Activated CD4-positive, alpha-beta T cell treated with anti-CD3 and anti-CD28 coated beads for 36 hours (primary cell): ENCODE measurements at regions not wholly inside any gene's neighbourhood (a gene's known extent, or its start where the extent isn't known, plus 50 kb on each side); places are given as distances from the start of the nearest gene placed in this dataset.
"Not testable (repeated sequence)": the region's sequence is repeated elsewhere in the genome, so short reads cannot be mapped to it uniquely, and the experiment has no call there.

Experiments
- ATAC-seq: fragments of 200-7000 bp; cut with Tn5 transposase; one replicate; pipeline ENCODE4 v1.10.0; 2021; ENCODE audit warnings: mild to moderate bottlenecking, moderate library complexity
- CTCF ChIA-PET: fragments of 350-600 bp; sonication (Branson Sonifier 250); formaldehyde crosslinking; loops from one replicate; lab custom pipeline; 2021; ENCODE audit warnings: antibody characterized with exemption; lab: Charles Lee
- POLR2A ChIA-PET: fragments of 350-600 bp; sonication (Branson Sonifier 250); formaldehyde crosslinking; loops from one replicate; lab custom pipeline; 2021; ENCODE audit warnings: antibody characterized with exemption, inconsistent platforms; lab: Charles Lee
- DNase-seq: peaks from one replicate; pipeline ENCODE4 v3.0.0-alpha.2; 2020
- H3K27ac Mint-ChIP-seq: one replicate; pipeline ENCODE4 v1.8.0; 2021; ENCODE audit warnings: mixed read lengths
- H3K27me3 Mint-ChIP-seq: one replicate; pipeline ENCODE4 v1.8.0; 2021; ENCODE audit warnings: mixed read lengths
- H3K36me3 Mint-ChIP-seq: one replicate; pipeline ENCODE4 v1.8.0; 2021; ENCODE audit warnings: low read depth, mixed read lengths
- H3K4me1 Mint-ChIP-seq: one replicate; pipeline ENCODE4 v1.8.0; 2021; ENCODE audit warnings: mixed read lengths
- H3K4me3 Mint-ChIP-seq: one replicate; pipeline ENCODE4 v1.8.0; 2021; ENCODE audit warnings: mild to moderate bottlenecking, moderate library complexity, mixed read lengths
- H3K9me3 Mint-ChIP-seq: one replicate; pipeline ENCODE4 v1.8.0; 2021; ENCODE audit warnings: low read depth, mixed read lengths
- intact Hi-C, 2 experiments: fragments of 100-400 bp; cut with DNase I in 1 of 2; cut with micrococcal nuclease in 1 of 2; formaldehyde crosslinking; loops; one replicate each; pipeline versions ENCODE4 v1.14.2 to v1.15.1; 2022 to 2024; cut with DNase I, micrococcal nuclease

DNA sequence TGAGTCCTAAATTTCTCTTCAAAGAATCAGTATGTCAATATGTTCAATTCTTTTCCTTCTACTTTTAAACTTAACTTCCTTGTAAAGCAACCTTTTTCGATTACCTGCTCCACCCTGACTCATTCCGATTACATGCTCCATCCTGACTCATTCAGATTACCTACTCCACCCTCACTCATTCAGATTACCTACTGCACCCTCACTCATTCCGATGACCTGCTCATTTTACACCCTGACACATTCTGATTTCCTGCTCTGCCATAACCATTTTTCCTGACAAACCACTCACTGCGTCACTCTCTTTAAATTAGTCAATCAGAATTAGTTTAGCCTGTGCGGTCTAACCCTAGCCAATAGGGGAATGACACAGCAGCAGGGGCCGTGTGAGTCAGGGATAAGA lies 83.9 kb upstream of the SHISA3 start:
- intact Hi-C loops, H3K4me3 Mint-ChIP-seq, H3K36me3 Mint-ChIP-seq, CTCF ChIA-PET, H3K27ac Mint-ChIP-seq, H3K9me3 Mint-ChIP-seq, DNase-seq, ATAC-seq, POLR2A ChIA-PET, H3K4me1 Mint-ChIP-seq: not testable (repeated sequence)
- H3K27me3 Mint-ChIP-seq: peaks cover 14% of the 10 kb centered on the region

DNA sequence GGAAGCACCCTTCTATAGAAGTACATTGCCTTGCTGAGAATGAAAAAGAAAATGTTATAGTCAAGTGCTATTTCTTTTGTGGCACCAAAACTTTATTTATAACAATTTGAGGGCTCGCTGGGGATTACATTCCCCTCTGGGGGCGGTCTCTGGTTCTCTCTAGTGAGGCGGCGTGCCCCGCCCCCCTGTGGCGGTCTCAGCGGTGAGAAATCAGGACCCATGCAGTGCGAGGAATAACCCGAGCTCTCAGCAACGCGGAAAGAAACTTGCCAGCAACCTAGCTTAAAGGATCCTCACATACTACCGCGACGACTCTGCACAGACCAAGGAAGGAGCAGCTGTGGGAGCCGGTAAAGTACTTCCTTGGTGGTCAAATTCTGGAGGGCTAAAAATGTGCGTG lies 83.4 kb upstream of the SHISA3 start:
- no peaks in the 10 kb centered on the region for H3K36me3 Mint-ChIP-seq
- intact Hi-C loops: no loop called here
- ATAC-seq (no peak), DNase-seq (no peak)
- peaks cover 2% of the 10 kb centered on the region for H3K9me3 Mint-ChIP-seq
- H3K4me1 Mint-ChIP-seq: no peaks in the 10 kb centered on the region
- no peak overlapping the region for H3K4me3 Mint-ChIP-seq
- peaks cover 13% of the 10 kb centered on the region for H3K27me3 Mint-ChIP-seq
- no peak overlapping the region for H3K27ac Mint-ChIP-seq
- ChIA-PET POLR2A (no interaction called here), CTCF (no interaction called here)

DNA sequence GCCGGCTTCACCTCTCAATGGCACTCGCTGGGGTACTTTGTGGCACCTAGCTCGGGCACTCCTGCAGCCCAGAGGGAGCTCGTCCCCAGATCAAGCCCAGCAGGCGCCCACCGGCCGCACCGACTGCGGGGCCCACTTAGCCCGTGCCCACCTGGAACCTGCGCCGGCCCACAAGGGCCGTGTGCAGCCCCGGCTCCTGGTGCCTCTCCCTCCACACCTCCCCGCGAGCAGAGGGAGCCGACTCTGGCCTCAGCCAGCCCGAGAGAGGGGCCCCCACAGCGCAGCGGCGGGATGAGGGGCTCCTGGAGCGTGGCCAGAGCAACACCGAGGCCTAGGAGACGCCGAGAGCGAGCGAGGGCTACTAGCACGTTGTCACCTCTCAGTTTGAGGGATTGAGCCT lies 82.1 kb upstream of the SHISA3 start:
- ATAC-seq (no peak), DNase-seq (no peak)
- Mint-ChIP-seq H3K4me3 (no peak overlapping the region), H3K27me3 (peaks cover 13% of the 10 kb centered on the region), H3K4me1 (no peaks in the 10 kb centered on the region), H3K9me3 (peaks cover 2% of the 10 kb centered on the region), H3K36me3 (no peaks in the 10 kb centered on the region), H3K27ac (no peak overlapping the region)
- intact Hi-C loops: no loop called here
- POLR2A ChIA-PET: no interaction called here
- CTCF ChIA-PET: no interaction called here

DNA sequence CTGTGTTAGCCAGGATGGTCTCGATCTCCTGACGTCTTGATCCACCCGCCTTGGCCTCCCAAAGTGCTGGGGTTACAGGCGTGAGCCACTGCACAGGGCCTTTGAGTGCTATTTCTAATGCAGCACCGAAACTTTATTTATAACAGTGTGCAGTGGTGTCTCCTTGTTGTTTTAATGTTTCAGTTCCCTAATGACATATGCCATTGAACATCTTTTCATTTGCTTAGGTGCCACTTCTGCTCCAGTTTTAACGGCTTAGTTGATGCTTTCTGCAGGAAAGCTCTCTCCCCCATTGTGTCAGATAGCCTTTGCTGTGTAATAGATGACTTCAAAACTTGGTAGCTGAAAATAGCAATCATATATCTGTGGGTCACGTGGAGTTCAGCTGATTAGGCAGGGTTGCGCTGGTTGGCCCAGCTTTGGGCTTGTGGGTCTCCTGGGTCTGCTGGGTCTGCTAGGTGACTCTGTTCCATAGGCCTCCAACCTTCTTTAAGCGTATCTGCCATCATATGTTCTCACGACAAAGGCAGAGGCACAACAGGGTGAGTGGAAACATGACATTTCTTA lies 76.4 kb upstream of the SHISA3 start:
- ATAC-seq (no peak), DNase-seq (no peak)
- Mint-ChIP-seq H3K9me3 (no peaks in the 10 kb centered on the region), H3K27me3 (peaks cover 6% of the 10 kb centered on the region), H3K27ac (no peak overlapping the region), H3K36me3 (no peaks in the 10 kb centered on the region), H3K4me3 (no peak overlapping the region), H3K4me1 (no peaks in the 10 kb centered on the region)
- POLR2A ChIA-PET: no interaction called here
- intact Hi-C loops: no loop called here
- CTCF ChIA-PET: no interaction called here

DNA sequence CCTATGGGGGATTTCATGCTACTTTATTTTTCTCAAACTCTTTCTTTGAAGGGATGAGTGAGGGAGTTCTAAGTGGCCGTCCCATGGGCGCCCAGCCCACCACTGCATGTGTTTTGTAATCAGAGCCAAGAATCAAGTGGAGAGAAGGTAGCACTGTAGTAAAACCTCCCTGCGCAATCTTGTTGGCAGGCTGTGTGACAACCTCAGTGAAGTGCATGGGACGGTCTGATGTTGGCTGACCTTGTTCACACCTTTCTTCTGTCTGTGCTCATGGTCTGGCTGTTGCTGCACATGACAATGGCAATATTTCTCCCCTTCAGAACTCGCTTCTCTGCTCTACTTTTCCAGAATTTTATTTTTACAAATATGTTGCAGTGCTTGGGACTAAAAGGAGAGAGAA lies 71.2 kb upstream of the SHISA3 start:
- peaks cover 5% of the 10 kb centered on the region for H3K27me3 Mint-ChIP-seq
- H3K4me1 Mint-ChIP-seq: no peaks in the 10 kb centered on the region
- no peak overlapping the region for H3K4me3 Mint-ChIP-seq
- intact Hi-C loops: no loop called here
- H3K27ac Mint-ChIP-seq: no peak overlapping the region
- DNase-seq (no peak), ATAC-seq (no peak)
- no peaks in the 10 kb centered on the region for H3K9me3 Mint-ChIP-seq
- no peaks in the 10 kb centered on the region for H3K36me3 Mint-ChIP-seq
- POLR2A ChIA-PET: no interaction called here
- CTCF ChIA-PET: no interaction called here

DNA sequence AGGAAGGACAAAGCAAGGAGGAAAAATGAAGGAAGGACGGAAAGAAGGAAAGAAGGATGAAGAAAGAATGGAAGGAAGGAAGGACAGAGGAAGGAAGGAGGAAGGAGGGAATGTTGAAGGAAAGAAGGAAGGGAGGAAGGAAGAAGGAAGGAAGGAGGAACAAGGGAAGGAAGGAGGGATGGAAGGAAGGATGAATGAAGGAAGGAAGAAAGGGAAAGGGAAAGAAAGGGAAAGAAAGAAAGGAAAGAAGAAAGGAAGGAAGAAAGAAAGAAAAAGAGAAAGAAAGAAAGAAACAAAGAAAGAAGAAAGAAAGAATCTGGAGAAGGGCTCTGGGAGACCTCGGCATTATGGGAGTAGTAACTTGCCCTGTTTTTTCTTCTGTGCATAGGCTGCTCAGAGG lies 70.8 kb upstream of the SHISA3 start:
- ChIA-PET POLR2A (no interaction called here), CTCF (no interaction called here)
- no peaks in the 10 kb centered on the region for H3K36me3 Mint-ChIP-seq
- H3K27ac Mint-ChIP-seq: no peak overlapping the region
- intact Hi-C loops: no loop called here
- H3K27me3 Mint-ChIP-seq: peaks cover 5% of the 10 kb centered on the region
- H3K9me3 Mint-ChIP-seq: no peaks in the 10 kb centered on the region
- no peak for ATAC-seq
- no peaks in the 10 kb centered on the region for H3K4me1 Mint-ChIP-seq
- DNase-seq: no peak
- no peak overlapping the region for H3K4me3 Mint-ChIP-seq

DNA sequence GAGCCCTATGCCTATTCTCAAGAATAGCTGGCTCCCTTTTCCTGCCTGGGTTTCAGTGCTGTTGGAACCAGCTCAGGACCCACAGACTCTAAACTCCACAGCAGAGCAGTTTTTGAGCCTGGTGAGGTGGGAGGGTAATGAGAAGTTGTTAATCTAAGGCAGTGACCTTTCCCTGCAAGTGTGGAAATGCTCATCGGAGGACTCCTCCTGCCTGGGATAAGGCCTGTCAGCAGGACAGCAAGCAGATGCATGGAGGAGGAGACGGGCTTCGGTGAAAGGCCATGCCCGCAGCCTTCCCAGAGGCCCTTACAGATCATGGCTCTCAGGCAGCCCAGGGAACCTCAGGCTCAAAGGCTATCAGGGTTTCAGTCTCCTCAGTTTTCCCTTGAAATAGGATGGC lies 70.0 kb upstream of the SHISA3 start:
- DNase-seq (no peak), ATAC-seq (no peak)
- POLR2A ChIA-PET: no interaction called here
- Mint-ChIP-seq H3K4me3 (no peak overlapping the region), H3K27me3 (peaks cover 5% of the 10 kb centered on the region), H3K27ac (no peak overlapping the region), H3K9me3 (no peaks in the 10 kb centered on the region), H3K36me3 (no peaks in the 10 kb centered on the region), H3K4me1 (no peaks in the 10 kb centered on the region)
- CTCF ChIA-PET: no interaction called here
- intact Hi-C loops: no loop called here

DNA sequence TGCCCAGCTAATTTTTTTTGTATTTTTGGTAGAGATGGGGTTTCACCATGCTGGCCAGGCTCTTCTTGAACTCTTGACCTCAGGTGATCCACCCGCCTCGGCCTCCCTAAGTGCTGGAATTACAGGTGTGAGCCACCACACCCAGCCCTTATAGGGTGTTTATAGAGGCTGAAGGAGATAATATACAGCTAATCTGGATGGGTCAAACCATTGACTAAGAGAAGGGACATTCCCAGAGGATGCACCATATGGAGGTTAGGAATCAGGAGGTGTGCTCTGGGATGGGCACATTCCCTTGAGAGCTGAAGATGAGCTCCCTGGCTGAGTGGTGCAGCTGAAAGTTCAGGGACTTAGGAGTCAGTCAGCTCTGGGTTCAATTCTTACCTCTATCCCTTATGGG lies 68.3 kb upstream of the SHISA3 start:
- ATAC-seq (no peak), DNase-seq (no peak)
- intact Hi-C loops: no loop called here
- no peak overlapping the region for H3K4me3 Mint-ChIP-seq
- ChIA-PET POLR2A (no interaction called here), CTCF (interaction anchor here (0.6 kb wide), 1 partner anchor 441 kb away, joined by 3 read pairs; no protein-coding TSS in a partner anchor)
- H3K9me3 Mint-ChIP-seq: no peaks in the 10 kb centered on the region
- H3K36me3 Mint-ChIP-seq: no peaks in the 10 kb centered on the region
- no peak overlapping the region for H3K27ac Mint-ChIP-seq
- H3K4me1 Mint-ChIP-seq: no peaks in the 10 kb centered on the region
- peaks cover 9% of the 10 kb centered on the region for H3K27me3 Mint-ChIP-seq

DNA sequence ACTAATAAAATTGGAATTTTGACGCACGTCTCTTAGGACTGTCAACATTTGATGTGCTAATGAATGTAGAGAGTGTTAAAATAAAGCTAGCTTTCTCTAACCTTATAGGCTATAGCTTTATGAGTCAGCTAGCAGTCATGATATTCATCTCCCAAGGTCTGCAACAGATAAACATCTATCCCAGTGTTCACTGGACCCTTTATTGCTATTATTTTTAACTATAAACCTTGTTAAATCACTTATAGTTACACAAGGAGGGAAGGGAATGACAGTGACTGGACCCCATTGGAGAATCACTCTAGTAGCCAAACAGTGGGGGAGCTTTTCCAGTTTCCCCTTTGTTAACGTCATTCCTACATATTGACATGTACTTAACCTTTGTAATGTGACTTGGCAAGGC lies 67.9 kb upstream of the SHISA3 start:
- H3K9me3 Mint-ChIP-seq: no peaks in the 10 kb centered on the region
- ChIA-PET POLR2A (no interaction called here), CTCF (interaction anchor here (0.6 kb wide), 1 partner anchor 441 kb away, joined by 3 read pairs; no protein-coding TSS in a partner anchor)
- no peaks in the 10 kb centered on the region for H3K4me1 Mint-ChIP-seq
- intact Hi-C loops: no loop called here
- H3K27ac Mint-ChIP-seq: no peak overlapping the region
- ATAC-seq (no peak), DNase-seq (no peak)
- H3K27me3 Mint-ChIP-seq: peaks cover 9% of the 10 kb centered on the region
- no peak overlapping the region for H3K4me3 Mint-ChIP-seq
- H3K36me3 Mint-ChIP-seq: no peaks in the 10 kb centered on the region

DNA sequence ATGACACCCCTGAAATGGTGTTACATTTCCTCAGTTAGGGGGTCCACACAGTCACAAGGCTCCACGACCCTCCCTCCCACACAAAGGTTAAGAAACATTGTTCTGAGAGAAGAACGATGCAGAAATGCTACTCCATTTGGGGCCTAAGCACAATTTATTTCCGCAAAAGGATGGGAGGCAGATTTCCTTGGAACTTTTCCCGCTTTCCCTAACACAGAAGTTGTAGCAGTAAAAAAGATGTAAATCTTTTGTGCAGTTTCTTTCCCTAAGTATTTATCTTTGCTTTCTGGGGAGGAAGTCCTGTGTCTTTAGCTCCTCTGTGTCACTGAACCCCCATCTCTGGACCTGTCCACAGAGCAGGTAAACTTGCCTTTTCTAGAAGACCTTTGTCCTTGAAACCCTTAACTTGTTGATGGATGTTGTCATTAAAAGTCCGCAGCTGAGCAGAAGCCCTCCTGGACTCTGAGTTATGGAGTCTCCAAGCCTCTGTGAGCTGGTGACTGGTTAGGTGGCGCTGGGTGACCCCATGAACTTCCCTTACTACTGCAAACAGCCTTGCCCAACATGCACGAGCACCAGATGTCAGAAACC lies 67.2 kb upstream of the SHISA3 start:
- DNase-seq (no peak), ATAC-seq (no peak)
- no peak overlapping the region for H3K4me3 Mint-ChIP-seq
- CTCF ChIA-PET: interaction anchor here (0.6 to 1.3 kb wide), 2 partner anchors 12 to 442 kb away, joined by 3 read pairs; no protein-coding TSS in a partner anchor
- H3K4me1 Mint-ChIP-seq: no peaks in the 10 kb centered on the region
- POLR2A ChIA-PET: no interaction called here
- intact Hi-C loops: no loop called here
- H3K27ac Mint-ChIP-seq: no peak overlapping the region
- no peaks in the 10 kb centered on the region for H3K9me3 Mint-ChIP-seq
- H3K27me3 Mint-ChIP-seq: peaks cover 9% of the 10 kb centered on the region
- no peaks in the 10 kb centered on the region for H3K36me3 Mint-ChIP-seq

DNA sequence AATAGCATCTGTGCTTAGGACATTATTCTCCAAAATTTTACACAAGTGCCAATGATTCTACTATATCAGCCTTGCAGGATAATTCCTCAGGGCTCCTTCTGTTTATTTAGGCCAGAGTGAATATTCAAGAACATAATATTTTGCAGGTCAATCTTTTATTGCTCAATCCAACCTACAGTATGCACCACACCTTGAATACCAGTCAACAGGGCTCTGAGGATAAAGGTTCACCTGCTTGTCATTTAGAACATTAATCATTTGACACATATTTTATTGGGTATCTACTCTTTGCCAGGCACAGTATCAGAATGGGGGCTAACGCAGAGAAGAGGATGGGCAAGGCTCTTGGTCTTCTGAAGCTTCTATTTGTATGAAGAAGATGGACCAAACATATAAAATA lies 66.2 kb upstream of the SHISA3 start:
- DNase-seq (no peak), ATAC-seq (no peak)
- peaks cover 7% of the 10 kb centered on the region for H3K27me3 Mint-ChIP-seq
- H3K27ac Mint-ChIP-seq: no peak overlapping the region
- intact Hi-C loops: no loop called here
- H3K4me1 Mint-ChIP-seq: no peaks in the 10 kb centered on the region
- no peaks in the 10 kb centered on the region for H3K36me3 Mint-ChIP-seq
- no peaks in the 10 kb centered on the region for H3K9me3 Mint-ChIP-seq
- ChIA-PET POLR2A (no interaction called here), CTCF (interaction anchor here (1.3 kb wide), 1 partner anchor 11 kb away, joined by 3 read pairs; no protein-coding TSS in a partner anchor)
- H3K4me3 Mint-ChIP-seq: no peak overlapping the region

DNA sequence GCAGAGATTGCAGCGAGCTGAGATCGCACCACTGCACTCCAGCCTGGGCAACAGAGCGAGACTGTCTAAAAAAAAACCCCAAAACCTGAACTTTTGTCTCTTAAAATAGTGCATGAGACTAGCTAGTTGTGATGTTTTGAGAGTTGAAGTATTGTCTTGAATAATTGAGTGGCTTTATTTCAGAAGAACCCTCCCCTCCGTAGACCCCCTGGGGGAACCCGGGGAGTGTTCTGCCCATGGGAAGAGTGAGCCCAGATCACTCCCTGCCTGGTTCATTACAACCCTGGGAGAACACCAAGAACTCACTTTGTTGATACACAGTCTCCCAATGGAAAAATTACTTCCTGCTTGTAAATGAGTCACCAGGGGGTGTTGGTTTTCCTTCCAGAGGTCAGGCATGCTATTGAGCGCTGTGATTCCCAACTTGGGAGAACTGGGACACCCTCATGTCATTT lies 65.3 kb upstream of the SHISA3 start:
- H3K4me3 Mint-ChIP-seq: no peak overlapping the region
- CTCF ChIA-PET: interaction anchor here (0.8 kb wide), 1 partner anchor 1659 kb away, joined by 3 read pairs; no protein-coding TSS in a partner anchor
- no peaks in the 10 kb centered on the region for H3K4me1 Mint-ChIP-seq
- POLR2A ChIA-PET: no interaction called here
- H3K27ac Mint-ChIP-seq: no peak overlapping the region
- H3K27me3 Mint-ChIP-seq: peaks cover 7% of the 10 kb centered on the region
- no peaks in the 10 kb centered on the region for H3K9me3 Mint-ChIP-seq
- DNase-seq: no peak
- ATAC-seq: no peak
- intact Hi-C loops: no loop called here
- H3K36me3 Mint-ChIP-seq: no peaks in the 10 kb centered on the region
